ENCODE measurements at regions not wholly inside any gene's neighbourhood (a gene's known extent, or its start where the extent isn't known, plus 50 kb on each side); places are given as distances from the start of the nearest gene placed in this dataset.

- no peak for TF ChIP-seq CTCF (IDR thresholded peaks at IDR 0.05; ENCODE audit: low read depth, low read length, missing control alignments)
- DNase-seq (ENCODE audit: low read depth): no peak
Observed at GRCh38 chr3:69562020-69562419, 176.1 kb upstream of the FRMD4B start.

GRCh38 chr3:69560818-69561217 lies 174.9 kb upstream of the FRMD4B start:
- H3K4me3 ChIP-seq (ENCODE audit: low read depth, low read length): no peak overlapping the region
- TF ChIP-seq CTCF (IDR thresholded peaks at IDR 0.05; ENCODE audit: low read depth, low read length, missing control alignments): no peak
- no peak for DNase-seq (ENCODE audit: low read depth)

More at GRCh38 chr3:69562020-69562419, 176.1 kb upstream of the FRMD4B start:
- no peak overlapping the region for H3K4me3 ChIP-seq (ENCODE audit: low read depth, low read length)

GRCh38 chr3:69560116-69560515 lies 174.2 kb upstream of the FRMD4B start:
- TF ChIP-seq CTCF (IDR thresholded peaks at IDR 0.05; ENCODE audit: low read depth, low read length, missing control alignments): no peak
- H3K4me3 ChIP-seq (ENCODE audit: low read depth, low read length): no peak overlapping the region
- DNase-seq (ENCODE audit: low read depth): no peak

GRCh38 chr3:69558912-69559311 lies 173.0 kb upstream of the FRMD4B start:
- no peak for TF ChIP-seq CTCF (IDR thresholded peaks at IDR 0.05; ENCODE audit: low read depth, low read length, missing control alignments)
- H3K4me3 ChIP-seq (ENCODE audit: low read depth, low read length): no peak overlapping the region
- no peak for DNase-seq (ENCODE audit: low read depth)

GRCh38 chr3:69554576-69554975 lies 168.7 kb upstream of the FRMD4B start:
- H3K4me3 ChIP-seq (ENCODE audit: low read depth, low read length): no peak overlapping the region
- DNase-seq (ENCODE audit: low read depth): no peak
- TF ChIP-seq CTCF (IDR thresholded peaks at IDR 0.05; ENCODE audit: low read depth, low read length, missing control alignments): no peak

- no peak for TF ChIP-seq CTCF (IDR thresholded peaks at IDR 0.05; ENCODE audit: low read depth, low read length, missing control alignments)
- no peak overlapping the region for H3K4me3 ChIP-seq (ENCODE audit: low read depth, low read length)
- no peak for DNase-seq (ENCODE audit: low read depth)
Observed at GRCh38 chr3:69553888-69554287, 168.0 kb upstream of the FRMD4B start.

- H3K4me3 ChIP-seq (ENCODE audit: low read depth, low read length): no peak overlapping the region
- TF ChIP-seq CTCF (IDR thresholded peaks at IDR 0.05; ENCODE audit: low read depth, low read length, missing control alignments): no peak
- no peak for DNase-seq (ENCODE audit: low read depth)
Observed at GRCh38 chr3:69547461-69547880, 161.6 kb upstream of the FRMD4B start.

Measured in GM12864 (cell line).